HCT116 (cell line): ENCODE measurements at regions not wholly inside any gene's neighbourhood (a gene's known extent, or its start where the extent isn't known, plus 50 kb on each side); places are given as distances from the start of the nearest gene placed in this dataset.

ENCODE experiments used
- ATAC-seq: fragments of 200-7000 bp; cut with Tn5 transposase; 2 replicates; pipeline ENCODE4 v1.9.1; 2020; ENCODE audit warnings: mild to moderate bottlenecking, moderate library complexity
- BruUV-seq: library from RNA; stranded (reverse); fragments of 400-500 nt; replicated peaks from 2 replicates; lab custom pipeline; 2021; lab: Mats Ljungman, UMichigan
- CTCF ChIA-PET: fragments of 300-600 bp; sonication (Branson Sonifier 250); formaldehyde crosslinking; loops from one replicate; lab custom pipeline; 2021; ENCODE audit warnings: antibody characterized with exemption; lab: Charles Lee
- POLR2A ChIA-PET: fragments of 300-600, 350-600 bp; sonication (Branson Sonifier 250); formaldehyde crosslinking; loops from one replicate; lab custom pipeline; 2021; ENCODE audit warnings: antibody characterized with exemption; lab: Charles Lee
- RAD21 ChIA-PET, 2 experiments: fragments of 300-600 bp; sonication (Branson Sonifier 250); formaldehyde crosslinking; loops; one replicate each; lab custom pipeline; 2023; ENCODE audit warnings: low total read pairs in 2 of 2; ENCODE audit not compliant: uncharacterized antibody in 2 of 2, unreplicated experiment in 2 of 2, low non-redundant PET in 1 of 2; lab: Charles Lee
- DNase-seq: peaks from one replicate; pipeline ENCODE4 v3.0.0-alpha.2; 2010; ENCODE audit warnings: low read depth, low spot score
- H2AFZ ChIP-seq: fragments of 200-600 bp; shearing (Covaris generic), sonication (generic); 2 replicates; pipeline ENCODE4 v1.6.1; 2017; ENCODE audit warnings: low read depth, mixed run types, mixed read lengths, antibody characterized with exemption, low read length; ENCODE audit not compliant: poor library complexity, severe bottlenecking
- H3K27ac ChIP-seq: 2 replicates; pipeline ENCODE4 v1.5.1; 2012; ENCODE audit warnings: low read depth, low read length
- H3K27me3 ChIP-seq: fragments of 200-600 bp; sonication (generic); 2 replicates; pipeline ENCODE4 v1.6.1; 2016; ENCODE audit warnings: mixed run types, low read length, mixed read lengths; ENCODE audit not compliant: insufficient read depth
- H3K36me3 ChIP-seq, 2 experiments: fragments of 200-500 bp in 1 of 2; fragments of 200-600 bp in 1 of 2; sonication (Bioruptor generic) in 1 of 2; sonication (generic) in 1 of 2; 2 replicates each; pipeline versions ENCODE4 v1.5.1 to v1.6.1; 2014 to 2016; ENCODE audit warnings: low read length in 2 of 2, inconsistent platforms in 1 of 2, mixed read lengths in 1 of 2, mixed run types in 1 of 2; ENCODE audit not compliant: insufficient read depth in 2 of 2, control insufficient read depth in 1 of 2
- H3K4me1 ChIP-seq, 2 experiments: fragments of 200-600 bp in 1 of 2; sonication (generic) in 1 of 2; 2 replicates each; pipeline versions ENCODE4 v1.5.1 to v1.6.1; 2012 to 2017; ENCODE audit warnings: low read length in 2 of 2, inconsistent platforms in 1 of 2, mild to moderate bottlenecking in 1 of 2, mixed read lengths in 1 of 2, mixed run types in 1 of 2, moderate library complexity in 1 of 2; ENCODE audit not compliant: insufficient read depth in 2 of 2, control insufficient read depth in 1 of 2
- H3K4me2 ChIP-seq: fragments of 200-600 bp; sonication (generic); 2 replicates; pipeline ENCODE4 v1.6.1; 2017; ENCODE audit warnings: mixed run types, low read length, mixed read lengths
- H3K4me3 ChIP-seq, 2 experiments: fragments of 200-600 bp in 1 of 2; sonication (generic) in 1 of 2; replicated peaks in 1 of 2; 2 replicates each; pipeline ENCODE4 v1.5.1; 2011 to 2016; ENCODE audit warnings: low read length in 2 of 2, control low read depth in 1 of 2, low read depth in 1 of 2, mild to moderate bottlenecking in 1 of 2, mixed read lengths in 1 of 2, mixed run types in 1 of 2
- H3K79me2 ChIP-seq: fragments of 200-600 bp; sonication (generic); 2 replicates; pipeline ENCODE4 v1.6.1; 2017; ENCODE audit warnings: mild to moderate bottlenecking, mixed run types, low read length, moderate library complexity, mixed read lengths; ENCODE audit not compliant: insufficient read depth
- H3K9ac ChIP-seq: fragments of 200-600 bp; sonication (generic); 2 replicates; pipeline ENCODE4 v1.6.1; 2016; ENCODE audit warnings: low read length, mixed read lengths
- H3K9me2 ChIP-seq: fragments of 200-600 bp; sonication (generic), shearing (Covaris generic); 2 replicates; pipeline ENCODE4 v1.6.1; 2017; ENCODE audit warnings: mixed run types, mild to moderate bottlenecking, moderate library complexity; ENCODE audit not compliant: insufficient read depth
- H3K9me3 ChIP-seq, 2 experiments: fragments of 200-500 bp in 1 of 2; fragments of 200-600 bp in 1 of 2; sonication (Bioruptor generic) in 1 of 2; sonication (generic) in 1 of 2; 2 replicates each; pipeline ENCODE4 v1.6.1; 2014 to 2017; ENCODE audit warnings: low read length in 2 of 2, mixed read lengths in 2 of 2, inconsistent platforms in 1 of 2, low read depth in 1 of 2, mild to moderate bottlenecking in 1 of 2, mixed run types in 1 of 2, moderate library complexity in 1 of 2; ENCODE audit not compliant: control insufficient read depth in 1 of 2, insufficient read depth in 1 of 2
- H4K20me1 ChIP-seq: fragments of 200-600 bp; sonication (generic), shearing (Covaris generic); 2 replicates; pipeline ENCODE4 v1.6.1; 2017; ENCODE audit warnings: mixed run types, mild to moderate bottlenecking, moderate library complexity; ENCODE audit not compliant: insufficient read depth
- EGR1 ChIP-seq: IDR thresholded peaks from 2 replicates; pipeline ENCODE4 v1.6.1; 2012; ENCODE audit warnings: low read depth
- ELF1 ChIP-seq: IDR thresholded peaks from 2 replicates; pipeline ENCODE4 v1.6.1; 2012; ENCODE audit warnings: low read depth, borderline replicate concordance
- EZH2 ChIP-seq: fragments of 200-600 bp; sonication (generic); IDR thresholded peaks from 2 replicates; pipeline ENCODE4 v1.6.1; 2017; ENCODE audit warnings: antibody characterized with exemption, mixed run types
- POLR2A ChIP-seq: IDR thresholded peaks from 2 replicates; pipeline ENCODE4 v1.7.0; 2011; ENCODE audit warnings: borderline replicate concordance; ENCODE audit not compliant: insufficient read depth, insufficient read length; ENCODE audit errors: extremely low read depth
- POLR2AphosphoS5 ChIP-seq: IDR thresholded peaks from 2 replicates; pipeline ENCODE4 v1.6.1; 2011; ENCODE audit warnings: mild to moderate bottlenecking, low read depth, low read length, moderate library complexity
- RAD21 ChIP-seq: IDR thresholded peaks from 2 replicates; pipeline ENCODE4 v1.6.1; 2012; ENCODE audit warnings: low read depth, mild to moderate bottlenecking
- SRF ChIP-seq: IDR thresholded peaks from 2 replicates; pipeline ENCODE4 v1.6.1; 2012; ENCODE audit warnings: low read depth
- TCF7L2 ChIP-seq: IDR thresholded peaks from 2 replicates; pipeline ENCODE4 v1.7.0; 2011; ENCODE audit warnings: borderline replicate concordance, inconsistent platforms; ENCODE audit not compliant: insufficient read depth, insufficient read length; ENCODE audit errors: extremely low read depth
- YY1 ChIP-seq: IDR thresholded peaks from 2 replicates; pipeline ENCODE4 v1.6.1; 2011; ENCODE audit warnings: low read length, low read depth, moderate library complexity, mild to moderate bottlenecking; ENCODE audit not compliant: insufficient replicate concordance; ENCODE audit errors: extremely low read depth
- ZBTB33 ChIP-seq: IDR thresholded peaks from 2 replicates; pipeline ENCODE4 v1.6.1; 2011; ENCODE audit warnings: mild to moderate bottlenecking, low read length, moderate library complexity; ENCODE audit not compliant: insufficient replicate concordance; ENCODE audit errors: extremely low read depth
- intact Hi-C: fragments of 100-400 bp; cut with micrococcal nuclease; formaldehyde crosslinking; loops from 2 replicates; pipeline ENCODE4 v1.10.0; 2022

GRCh38 chr21:24832961-24833360, 774.3 kb downstream of the MRPL39 start:
- Histone ChIP-seq H3K79me2 (no peaks in the 10 kb centered on the region), H2AFZ (no peak overlapping the region), H3K4me2 (no peak overlapping the region), H3K4me1 (no peaks in the 10 kb centered on the region), H3K27ac (no peak overlapping the region), H3K36me3 (no peaks in the 10 kb centered on the region), H3K4me3 (no peak overlapping the region), H3K9ac (no peak overlapping the region), H3K9me2 (no peaks in the 10 kb centered on the region), H3K9me3 (peaks cover 15 to 17% of the 10 kb centered on the region in 2 experiments; a peak in 2 of 4 replicates), H4K20me1 (no peaks in the 10 kb centered on the region), H3K27me3 (no peaks in the 10 kb centered on the region)
- POLR2A ChIA-PET: no interaction called here
- CTCF ChIA-PET: no interaction called here
- RAD21 ChIA-PET: no interaction called here
- DNase-seq: no peak
- no peak for ATAC-seq
- no peak for TF ChIP-seq EZH2
- no peak for TF ChIP-seq YY1
- no peak for TF ChIP-seq TCF7L2
- TF ChIP-seq POLR2A: no peak
- TF ChIP-seq ELF1: no peak
- TF ChIP-seq ZBTB33: no peak
- no peak for TF ChIP-seq EGR1
- TF ChIP-seq POLR2AphosphoS5: no peak
- TF ChIP-seq SRF: no peak
- intact Hi-C loops: no loop called here
- no TSS peak for BruUV-seq

- H3K27ac ChIP-seq: no peak overlapping the region
- no peaks in the 10 kb centered on the region for H4K20me1 ChIP-seq
- ChIA-PET RAD21 (no interaction called here), POLR2A (no interaction called here)
- intact Hi-C loops: no loop called here
- no peaks in the 10 kb centered on the region for H3K27me3 ChIP-seq
- no peaks in the 10 kb centered on the region for H3K4me1 ChIP-seq
- peaks cover 19 to 35% of the 10 kb centered on the region in 2 experiments; a peak in 2 of 4 replicates for H3K9me3 ChIP-seq
- no peak overlapping the region for H3K4me3 ChIP-seq
- no peak for DNase-seq
- TF ChIP-seq TCF7L2: no peak
- no peak for TF ChIP-seq EGR1
- no peak for TF ChIP-seq SRF
- TF ChIP-seq ELF1: no peak
- TF ChIP-seq EZH2: no peak
- no peak for TF ChIP-seq RAD21
- TF ChIP-seq, all 23 proteins: peak for 0
- Histone ChIP-seq H3K9ac (no peak overlapping the region), H3K79me2 (no peaks in the 10 kb centered on the region), H2AFZ (no peak overlapping the region), H3K36me3 (no peaks in the 10 kb centered on the region), H3K4me2 (no peak overlapping the region), H3K9me2 (no peaks in the 10 kb centered on the region)
- no TSS peak for BruUV-seq
- ATAC-seq: no peak
- CTCF ChIA-PET: no interaction called here
Observed at GRCh38 chr21:24829397-24829796, 777.9 kb downstream of the MRPL39 start.
